IPS-20b (cell line): ENCODE measurements at regions not wholly inside any gene's neighbourhood (a gene's known extent, or its start where the extent isn't known, plus 50 kb on each side); places are given as distances from the start of the nearest gene placed in this dataset.

Experiments used
- H3K27ac ChIP-seq: one replicate; pipeline ENCODE4 v1.5.1; 2013; ENCODE audit warnings: low read length
- H3K27me3 ChIP-seq: 2 replicates; pipeline ENCODE4 v1.6.1; 2013; ENCODE audit warnings: mild to moderate bottlenecking, low read length, inconsistent platforms; ENCODE audit not compliant: insufficient read depth
- H3K36me3 ChIP-seq: 2 replicates; pipeline ENCODE4 v1.6.1; 2013; ENCODE audit warnings: low read depth, mild to moderate bottlenecking, inconsistent platforms, low read length, moderate library complexity; ENCODE audit not compliant: insufficient read depth
- H3K4me1 ChIP-seq: 2 replicates; pipeline ENCODE4 v1.6.1; 2013; ENCODE audit warnings: mild to moderate bottlenecking, control low read depth, inconsistent platforms, low read length, moderate library complexity; ENCODE audit not compliant: insufficient read depth
- H3K4me3 ChIP-seq: 2 replicates; pipeline ENCODE4 v1.5.1; 2013; ENCODE audit warnings: mild to moderate bottlenecking, low read length, inconsistent platforms
- H3K9ac ChIP-seq: 2 replicates; pipeline ENCODE4 v1.6.1; 2013; ENCODE audit warnings: low read depth, mild to moderate bottlenecking, inconsistent platforms, low read length, moderate library complexity
- H3K9me3 ChIP-seq: 2 replicates; pipeline ENCODE4 v1.6.1; 2013; ENCODE audit warnings: mild to moderate bottlenecking, low read depth, low read length, inconsistent platforms; ENCODE audit not compliant: insufficient read depth

DNA sequence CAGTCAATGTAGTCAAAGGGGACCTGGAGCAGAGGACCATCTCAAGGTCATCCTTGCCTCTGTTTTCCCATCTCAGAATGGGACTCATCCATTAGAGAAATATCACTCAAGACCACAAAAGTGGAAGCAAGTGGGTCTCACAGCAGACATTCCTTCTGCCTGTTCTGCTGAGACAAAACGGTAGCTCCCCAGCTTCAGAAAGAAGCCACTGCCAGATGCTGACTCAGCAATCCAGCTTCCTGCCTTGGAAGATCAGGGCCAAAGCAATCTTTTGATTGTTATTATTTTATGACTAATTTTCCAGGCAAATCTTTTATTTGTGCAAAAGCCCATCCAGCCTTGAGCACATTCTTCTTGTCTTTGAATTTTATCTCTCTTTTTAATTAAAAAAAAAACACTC, 86.8 kb downstream of the CCT6B start:
- H3K27me3 ChIP-seq = no peaks in the 10 kb centered on the region
- no peak overlapping the region for H3K27ac ChIP-seq
- H3K9me3 ChIP-seq = peaks cover 4% of the 10 kb centered on the region; the same call in 1 of the 2 replicates
- no peak overlapping the region for H3K4me3 ChIP-seq
- H3K36me3 ChIP-seq = no peaks in the 10 kb centered on the region
- H3K4me1 ChIP-seq = peaks cover 7% of the 10 kb centered on the region; the same call in 1 of the 2 replicates
- H3K9ac ChIP-seq = no peak overlapping the region

- no peak overlapping the region for H3K9ac ChIP-seq
- peaks cover 7% of the 10 kb centered on the region; the same call in 1 of the 2 replicates for H3K4me1 ChIP-seq
- no peaks in the 10 kb centered on the region for H3K27me3 ChIP-seq
- no peak overlapping the region for H3K4me3 ChIP-seq
- peaks cover 4% of the 10 kb centered on the region; the same call in 1 of the 2 replicates for H3K9me3 ChIP-seq
- no peak overlapping the region for H3K27ac ChIP-seq
- no peaks in the 10 kb centered on the region for H3K36me3 ChIP-seq
Measured at GRCh38 chr17:34872640-34873039, 88.6 kb downstream of the CCT6B start.

- H3K9me3 ChIP-seq = peaks cover 4% of the 10 kb centered on the region; the same call in 1 of the 2 replicates
- H3K27ac ChIP-seq = no peak overlapping the region
- peaks cover 7% of the 10 kb centered on the region; the same call in 1 of the 2 replicates for H3K4me1 ChIP-seq
- no peaks in the 10 kb centered on the region for H3K27me3 ChIP-seq
- H3K4me3 ChIP-seq = no peak overlapping the region
- no peak overlapping the region for H3K9ac ChIP-seq
- no peaks in the 10 kb centered on the region for H3K36me3 ChIP-seq
Measured at GRCh38 chr17:34869641-34870040, 91.6 kb downstream of the CCT6B start.

GRCh38 chr17:34865716-34866115, 95.5 kb downstream of the CCT6B start:
- Histone ChIP-seq H3K27me3 (no peaks in the 10 kb centered on the region), H3K9ac (no peak overlapping the region), H3K9me3 (0 out of 2 replicates have a peak, but pooled peaks cover 4% of the 10 kb centered on the region), H3K4me1 (no peaks in the 10 kb centered on the region), H3K36me3 (no peaks in the 10 kb centered on the region), H3K4me3 (no peak overlapping the region), H3K27ac (no peak overlapping the region)

DNA sequence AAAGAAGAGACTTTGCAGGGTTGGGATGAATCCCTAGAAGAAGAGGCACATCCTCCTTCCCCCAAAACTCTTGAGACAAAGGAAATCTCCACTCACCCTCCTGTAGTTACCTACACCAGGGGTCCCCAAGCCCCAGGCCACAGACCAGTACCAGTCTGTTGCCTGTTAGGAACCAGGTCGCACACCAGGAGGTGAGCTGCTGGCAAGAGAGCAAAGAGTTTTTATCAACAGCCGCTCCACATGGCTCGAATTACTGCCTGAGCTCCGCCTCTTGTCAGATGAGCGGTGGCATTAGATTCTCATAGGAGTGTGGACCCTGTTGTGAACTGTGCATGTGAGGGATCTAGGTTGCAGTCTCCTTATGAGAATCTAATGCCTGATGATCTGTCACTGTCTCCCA, 98.9 kb downstream of the CCT6B start:
- Histone ChIP-seq H3K27me3 (no peaks in the 10 kb centered on the region), H3K4me1 (no peaks in the 10 kb centered on the region), H3K9me3 (0 out of 2 replicates have a peak, but pooled peaks cover 4% of the 10 kb centered on the region), H3K4me3 (no peak overlapping the region), H3K36me3 (no peaks in the 10 kb centered on the region), H3K27ac (no peak overlapping the region), H3K9ac (no peak overlapping the region)

DNA sequence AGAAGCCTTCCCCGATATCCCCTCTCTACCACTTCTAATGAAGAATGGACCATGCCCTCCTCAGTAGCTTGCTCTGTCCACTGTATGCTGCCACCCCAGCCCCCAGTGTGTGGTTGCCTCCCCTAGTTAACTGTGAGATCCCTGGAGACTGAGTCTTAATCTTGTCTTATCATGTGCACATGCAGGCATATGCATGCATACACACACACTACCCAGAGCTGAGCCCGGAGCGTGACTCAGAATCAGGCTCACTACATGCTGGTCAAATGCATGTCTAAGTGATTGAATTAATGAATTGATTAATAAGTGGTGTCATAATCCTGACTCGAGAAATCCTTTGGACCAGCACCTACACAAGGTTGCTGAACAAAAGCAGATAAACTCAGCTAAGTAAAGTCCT, 99.4 kb downstream of the CCT6B start:
- Histone ChIP-seq H3K9me3 (0 out of 2 replicates have a peak, but pooled peaks cover 4% of the 10 kb centered on the region), H3K27me3 (no peaks in the 10 kb centered on the region), H3K4me3 (no peak overlapping the region), H3K4me1 (no peaks in the 10 kb centered on the region), H3K9ac (no peak overlapping the region), H3K27ac (no peak overlapping the region), H3K36me3 (no peaks in the 10 kb centered on the region)

DNA sequence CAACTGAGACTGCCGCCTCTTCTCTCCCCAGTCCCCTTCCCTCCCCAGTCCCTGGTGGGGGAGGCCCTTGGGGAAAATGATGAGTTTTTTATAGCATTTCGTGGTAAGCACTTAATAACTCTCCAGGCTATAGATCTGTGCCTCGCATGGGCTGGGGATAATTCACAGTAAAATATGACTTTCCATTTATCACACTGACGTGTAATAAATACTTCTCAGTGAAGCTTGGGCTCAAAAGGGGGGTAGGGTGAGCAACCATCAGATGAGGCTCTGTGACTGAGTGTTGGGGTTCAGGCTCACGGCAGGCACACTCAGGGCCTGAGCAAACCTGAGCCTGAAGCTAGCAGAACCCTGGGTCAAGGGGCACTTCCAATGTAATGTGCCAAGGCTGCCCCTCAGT, 101.6 kb downstream of the CCT6B start:
- no peaks in the 10 kb centered on the region for H3K27me3 ChIP-seq
- H3K36me3 ChIP-seq = no peaks in the 10 kb centered on the region
- no peak overlapping the region for H3K9ac ChIP-seq
- no peak overlapping the region for H3K27ac ChIP-seq
- no peaks in the 10 kb centered on the region for H3K4me1 ChIP-seq
- 0 out of 2 replicates have a peak, but pooled peaks cover 4% of the 10 kb centered on the region for H3K9me3 ChIP-seq
- H3K4me3 ChIP-seq = no peak overlapping the region

DNA sequence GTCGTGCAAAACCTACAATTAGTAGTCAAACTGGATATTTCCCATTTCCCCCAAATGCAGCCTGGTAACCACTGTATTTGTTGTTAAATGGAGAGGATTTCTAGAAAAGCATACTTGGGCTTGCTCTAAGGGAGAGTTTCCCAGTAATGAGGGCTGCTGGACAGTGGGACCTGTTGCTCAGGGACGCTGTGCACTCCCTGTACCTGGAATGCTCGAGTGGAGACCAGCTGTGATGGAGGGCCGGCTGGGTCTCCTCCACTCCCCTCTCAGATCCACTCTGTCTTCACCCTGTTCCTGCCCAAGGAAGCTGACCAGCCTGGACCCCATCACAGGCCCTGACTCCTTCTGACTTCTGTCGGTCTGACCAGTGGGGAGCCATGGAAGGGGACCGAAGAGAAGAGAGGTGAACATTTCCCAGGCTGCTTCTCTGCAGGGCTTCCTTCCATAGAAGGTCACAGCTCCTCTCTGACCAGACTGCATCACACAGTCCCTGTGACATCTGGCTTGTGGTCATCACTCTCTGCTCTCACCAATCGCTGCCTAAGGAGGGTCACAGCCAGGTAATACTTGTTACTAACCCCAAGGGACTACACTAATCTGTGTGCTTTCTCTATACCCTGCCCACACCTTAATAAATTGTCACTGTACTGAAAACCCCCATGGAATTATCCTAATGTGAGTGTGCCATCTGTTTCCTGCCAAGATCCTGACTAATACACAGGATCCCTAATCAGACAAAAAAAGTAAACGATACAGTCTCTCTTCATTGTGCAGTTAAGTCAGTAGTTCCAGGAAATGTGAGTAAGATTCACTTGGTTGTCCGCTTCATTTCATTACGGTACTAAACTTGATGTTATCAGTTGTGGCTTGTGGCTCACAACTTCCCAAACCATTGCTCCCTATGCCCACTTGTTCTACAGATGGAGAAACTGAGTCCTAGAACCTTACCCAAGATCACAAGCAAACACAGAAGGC, 102.4 kb downstream of the CCT6B start:
- Histone ChIP-seq H3K27ac (no peak overlapping the region), H3K36me3 (no peaks in the 10 kb centered on the region), H3K4me1 (no peaks in the 10 kb centered on the region), H3K9ac (no peak overlapping the region), H3K4me3 (no peak overlapping the region), H3K9me3 (0 out of 2 replicates have a peak, but pooled peaks cover 4% of the 10 kb centered on the region), H3K27me3 (no peaks in the 10 kb centered on the region)

DNA sequence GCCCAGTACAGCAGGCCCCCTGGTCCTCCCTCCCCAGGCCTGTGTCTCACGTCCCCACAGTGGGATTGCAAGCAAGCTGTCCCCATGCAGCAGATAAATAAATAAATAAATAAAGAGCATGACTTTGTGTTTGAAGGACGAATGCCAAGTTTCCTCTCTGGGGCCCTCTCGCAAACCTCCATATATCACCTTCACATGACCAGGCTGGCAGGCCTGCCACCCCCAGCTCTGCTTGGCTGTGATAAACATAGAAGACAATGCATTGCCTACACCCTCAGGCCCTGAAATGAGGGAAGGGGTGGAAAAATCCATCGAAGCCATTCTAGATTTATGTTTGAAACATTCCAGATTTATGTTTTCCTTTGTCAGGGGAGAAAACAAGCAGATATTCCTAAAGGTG, 107.3 kb downstream of the CCT6B start:
- Histone ChIP-seq H3K9me3 (no peaks in the 10 kb centered on the region), H3K36me3 (no peaks in the 10 kb centered on the region), H3K4me3 (no peak overlapping the region), H3K9ac (no peak overlapping the region), H3K27ac (no peak overlapping the region), H3K4me1 (peaks cover 9% of the 10 kb centered on the region; the same call in 1 of the 2 replicates), H3K27me3 (no peaks in the 10 kb centered on the region)

GRCh38 chr17:34852614-34853013, 108.6 kb downstream of the CCT6B start:
- no peak overlapping the region for H3K27ac ChIP-seq
- no peaks in the 10 kb centered on the region for H3K9me3 ChIP-seq
- H3K4me1 ChIP-seq = peaks cover 9% of the 10 kb centered on the region; the same call in 1 of the 2 replicates
- no peak overlapping the region for H3K4me3 ChIP-seq
- H3K9ac ChIP-seq = no peak overlapping the region
- no peaks in the 10 kb centered on the region for H3K27me3 ChIP-seq
- no peaks in the 10 kb centered on the region for H3K36me3 ChIP-seq

DNA sequence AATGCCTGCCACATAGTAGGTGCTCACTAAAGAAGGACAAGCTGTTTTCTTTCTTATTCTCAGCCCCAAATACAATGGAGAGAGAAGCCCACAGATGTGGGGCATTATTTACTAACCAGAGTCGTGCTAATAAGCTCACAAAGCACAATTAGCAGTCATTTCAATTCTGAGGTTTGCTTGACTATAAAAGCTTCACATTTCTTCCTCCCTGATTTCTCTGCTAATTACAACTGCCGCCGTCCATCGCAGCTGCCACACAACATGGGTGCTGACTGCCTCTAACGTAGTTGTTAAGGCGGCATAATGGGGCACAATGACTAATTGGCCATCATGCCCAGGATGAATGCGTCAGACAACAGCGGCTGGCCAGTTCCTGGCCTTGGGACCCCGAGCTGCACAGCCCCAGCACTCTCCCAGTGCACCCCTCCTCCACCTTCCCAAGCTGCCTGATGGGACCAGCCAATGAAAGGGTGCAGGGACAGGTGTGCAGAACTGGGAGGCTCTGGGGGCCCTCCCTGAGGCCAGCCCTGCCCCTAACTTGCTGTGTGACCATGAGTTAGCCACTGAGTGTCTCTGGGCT, 109.2 kb downstream of the CCT6B start:
- peaks cover 9% of the 10 kb centered on the region; the same call in 1 of the 2 replicates for H3K4me1 ChIP-seq
- no peaks in the 10 kb centered on the region for H3K9me3 ChIP-seq
- H3K36me3 ChIP-seq = no peaks in the 10 kb centered on the region
- no peak overlapping the region for H3K9ac ChIP-seq
- H3K27ac ChIP-seq = no peak overlapping the region
- H3K4me3 ChIP-seq = no peak overlapping the region
- H3K27me3 ChIP-seq = no peaks in the 10 kb centered on the region
